ENCODE measurements at regions not wholly inside any gene's neighbourhood (a gene's known extent, or its start where the extent isn't known, plus 50 kb on each side); places are given as distances from the start of the nearest gene placed in this dataset.

GRCh38 chr2:120520454-120520853 is 174.5 kb downstream of the INHBB start:
- no peak for DNase-seq

GRCh38 chr2:120520929-120521912 is 175.3 kb downstream of the INHBB start:
- DNase-seq, result no peak

- DNase-seq, result no peak
These were observed 176.3 kb downstream of the INHBB start for GRCh38 chr2:120522151-120522751.

- DNase-seq, result no peak
These were observed 177.8 kb downstream of the INHBB start for GRCh38 chr2:120523766-120524165.

- DNase-seq, result no peak
These were observed 178.2 kb downstream of the INHBB start for GRCh38 chr2:120524174-120524573.

GRCh38 chr2:120525056-120526046 is 179.4 kb downstream of the INHBB start:
- no peak for DNase-seq

- no peak for DNase-seq
These were observed 180.2 kb downstream of the INHBB start for GRCh38 chr2:120526047-120526562.

- DNase-seq, result no peak
These were observed 181.3 kb downstream of the INHBB start for GRCh38 chr2:120526997-120527945.

GRCh38 chr2:120528051-120528692 is 182.2 kb downstream of the INHBB start:
- DNase-seq, result no peak

GRCh38 chr2:120528693-120529076 is 182.7 kb downstream of the INHBB start:
- no peak for DNase-seq

GRCh38 chr2:120530781-120531180 is 184.8 kb downstream of the INHBB start:
- DNase-seq, result no peak

GRCh38 chr2:120531365-120531764 is 185.4 kb downstream of the INHBB start:
- no peak for DNase-seq

- DNase-seq, result no peak
These were observed 186.1 kb downstream of the INHBB start for GRCh38 chr2:120531863-120532600.

- no peak for DNase-seq
These were observed 187.7 kb downstream of the INHBB start for GRCh38 chr2:120533625-120534024.

- no peak for DNase-seq
These were observed 188.5 kb downstream of the INHBB start for GRCh38 chr2:120534457-120534856.

GRCh38 chr2:120535081-120535480 is 189.1 kb downstream of the INHBB start:
- no peak for DNase-seq

- no peak for DNase-seq
These were observed 190.2 kb downstream of the INHBB start for GRCh38 chr2:120536141-120536540.

GRCh38 chr2:120538691-120539423 is 192.9 kb downstream of the INHBB start:
- DNase-seq, result no peak

GRCh38 chr2:120539424-120539936 is 193.5 kb downstream of the INHBB start:
- DNase-seq, result no peak
